ENCODE measurements at regions not wholly inside any gene's neighbourhood (a gene's known extent, or its start where the extent isn't known, plus 50 kb on each side); places are given as distances from the start of the nearest gene placed in this dataset.

DNA sequence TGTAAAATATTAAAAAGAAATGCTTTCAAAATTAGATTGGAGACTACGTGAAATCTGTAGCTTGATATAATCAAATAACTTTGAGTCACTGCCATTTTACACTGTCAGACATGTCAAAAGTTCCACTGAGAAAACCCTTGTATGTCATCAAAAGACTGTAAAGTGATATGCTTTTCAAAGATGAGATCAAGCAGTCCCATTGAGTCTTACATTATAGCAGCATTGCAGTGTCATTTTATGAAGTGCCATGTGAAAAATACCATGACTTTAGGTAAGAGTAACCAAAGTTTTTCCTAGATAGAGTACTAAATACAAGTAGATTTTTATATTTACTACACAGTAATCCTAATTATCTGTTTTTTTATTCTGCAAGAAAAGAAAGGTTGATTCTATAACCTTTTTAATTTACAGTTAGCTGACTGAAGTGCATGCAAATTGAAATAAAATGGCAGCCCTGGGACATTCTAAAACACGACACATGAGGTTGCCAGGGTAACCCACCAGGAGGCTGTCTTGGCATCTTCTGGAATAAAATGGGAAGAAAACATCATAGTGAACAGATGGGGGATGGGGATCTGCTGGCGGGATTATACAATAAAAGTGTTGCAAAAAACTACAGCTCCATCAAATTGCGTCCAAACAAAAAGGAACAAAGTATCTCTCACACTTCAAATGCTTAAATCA, 91.3 kb upstream of the TMEM106B start:
- TF ChIP-seq CTCF (IDR thresholded peaks at IDR 0.05): no peak
- no peaks in the 10 kb centered on the region for H3K9me3 ChIP-seq

DNA sequence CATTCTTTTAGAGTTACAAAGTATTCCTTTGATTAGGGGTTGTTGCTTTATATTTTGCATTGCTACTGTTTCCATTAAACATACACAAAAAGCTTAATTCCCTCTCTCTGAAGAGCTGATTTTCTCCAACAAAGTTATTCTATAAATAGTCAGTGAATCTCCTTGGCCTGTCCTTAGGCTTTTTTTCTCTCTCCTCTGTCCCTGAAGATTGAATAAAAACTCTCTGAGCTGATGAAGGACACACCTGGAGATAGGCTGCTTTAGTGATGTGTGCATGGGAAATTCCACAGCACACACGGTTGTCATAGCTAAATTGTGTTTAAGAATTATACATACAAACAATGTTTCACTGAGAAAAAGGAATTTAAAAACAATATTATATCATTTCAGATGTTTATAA, 90.5 kb upstream of the TMEM106B start:
- Histone ChIP-seq H3K36me3 (no peaks in the 10 kb centered on the region), H3K9me3 (no peaks in the 10 kb centered on the region), H3K27me3 (no peaks in the 10 kb centered on the region), H3K4me3 (no peak overlapping the region), H3K4me1 (no peaks in the 10 kb centered on the region), H3K27ac (no peak overlapping the region)
- DNase-seq (ENCODE audit: low spot score): no peak
- no peak for TF ChIP-seq CTCF (IDR thresholded peaks at IDR 0.05)

More for the DNA sequence above, 91.3 kb upstream of the TMEM106B start:
- Histone ChIP-seq H3K4me1 (no peaks in the 10 kb centered on the region), H3K27ac (no peak overlapping the region), H3K4me3 (no peak overlapping the region), H3K36me3 (no peaks in the 10 kb centered on the region), H3K27me3 (no peaks in the 10 kb centered on the region)
- no peak for DNase-seq (ENCODE audit: low spot score)

- no peaks in the 10 kb centered on the region for H3K27me3 ChIP-seq
Observed at GRCh38 chr7:12123172-12123571, 87.9 kb upstream of the TMEM106B start.

DNA sequence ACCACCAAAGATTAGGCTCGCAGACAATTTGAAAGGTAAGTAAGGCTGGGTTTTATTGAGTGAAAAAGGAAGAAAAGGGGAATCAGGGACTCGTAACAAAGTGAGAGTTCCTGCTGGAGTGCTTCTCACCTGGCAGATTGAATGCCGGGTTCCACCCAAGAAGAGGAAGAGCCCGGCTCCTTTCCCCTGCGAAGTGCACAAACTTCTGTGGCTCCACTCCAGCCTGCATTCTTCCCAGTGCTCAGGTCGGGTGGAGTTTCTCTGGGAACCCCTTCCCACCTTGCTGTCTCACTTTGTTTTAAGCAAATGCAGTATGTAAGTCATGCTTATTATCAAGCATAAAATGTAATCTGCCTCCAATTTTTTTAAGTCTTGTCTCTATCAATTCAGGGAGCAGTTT, 87.1 kb upstream of the TMEM106B start:
- no peaks in the 10 kb centered on the region for H3K4me1 ChIP-seq
- no peaks in the 10 kb centered on the region for H3K36me3 ChIP-seq
- H3K9me3 ChIP-seq: no peaks in the 10 kb centered on the region
- no peak overlapping the region for H3K4me3 ChIP-seq
- no peaks in the 10 kb centered on the region for H3K27me3 ChIP-seq
- no peak overlapping the region for H3K27ac ChIP-seq
- no peak for TF ChIP-seq CTCF (IDR thresholded peaks at IDR 0.05)
- DNase-seq (ENCODE audit: low spot score): no peak

More at GRCh38 chr7:12123172-12123571, 87.9 kb upstream of the TMEM106B start:
- no peaks in the 10 kb centered on the region for H3K36me3 ChIP-seq
- H3K4me1 ChIP-seq: no peaks in the 10 kb centered on the region
- no peak overlapping the region for H3K4me3 ChIP-seq
- no peak for TF ChIP-seq CTCF (IDR thresholded peaks at IDR 0.05)
- H3K27ac ChIP-seq: no peak overlapping the region
- no peaks in the 10 kb centered on the region for H3K9me3 ChIP-seq
- DNase-seq (ENCODE audit: low spot score): no peak

DNA sequence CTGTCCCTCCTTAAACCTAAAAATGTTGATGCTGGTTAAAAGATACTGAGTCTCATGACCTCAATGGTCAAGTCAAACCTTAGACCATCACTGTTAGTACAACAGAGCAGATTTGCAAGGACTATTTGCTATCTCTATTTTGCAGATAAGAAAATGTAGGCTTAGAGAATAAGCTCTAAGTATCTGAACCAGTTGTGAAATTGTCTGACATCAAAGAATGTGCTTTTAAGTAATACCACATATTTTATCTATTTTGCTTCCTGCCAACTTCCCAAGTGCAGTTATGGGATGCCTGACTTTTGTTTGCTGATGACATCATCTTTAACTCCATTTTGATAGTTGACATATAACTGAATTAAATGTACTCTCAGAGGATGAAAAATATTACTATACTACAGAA, 83.6 kb upstream of the TMEM106B start:
- H3K27me3 ChIP-seq: no peaks in the 10 kb centered on the region
- TF ChIP-seq CTCF (IDR thresholded peaks at IDR 0.05): no peak
- no peak overlapping the region for H3K4me3 ChIP-seq
- no peak for DNase-seq (ENCODE audit: low spot score)
- H3K4me1 ChIP-seq: no peaks in the 10 kb centered on the region
- no peaks in the 10 kb centered on the region for H3K9me3 ChIP-seq
- no peaks in the 10 kb centered on the region for H3K36me3 ChIP-seq
- H3K27ac ChIP-seq: no peak overlapping the region

- no peak for DNase-seq (ENCODE audit: low spot score)
- H3K36me3 ChIP-seq: no peaks in the 10 kb centered on the region
- H3K27me3 ChIP-seq: no peaks in the 10 kb centered on the region
- no peak overlapping the region for H3K4me3 ChIP-seq
- no peak overlapping the region for H3K27ac ChIP-seq
- no peaks in the 10 kb centered on the region for H3K9me3 ChIP-seq
- no peaks in the 10 kb centered on the region for H3K4me1 ChIP-seq
- no peak for TF ChIP-seq CTCF (IDR thresholded peaks at IDR 0.05)
Observed at GRCh38 chr7:12130609-12131008, 80.5 kb upstream of the TMEM106B start.

All from right atrium auricular region (tissue), 2 donors.